ENCODE measurements at regions not wholly inside any gene's neighbourhood (a gene's known extent, or its start where the extent isn't known, plus 50 kb on each side); places are given as distances from the start of the nearest gene placed in this dataset.

DNA sequence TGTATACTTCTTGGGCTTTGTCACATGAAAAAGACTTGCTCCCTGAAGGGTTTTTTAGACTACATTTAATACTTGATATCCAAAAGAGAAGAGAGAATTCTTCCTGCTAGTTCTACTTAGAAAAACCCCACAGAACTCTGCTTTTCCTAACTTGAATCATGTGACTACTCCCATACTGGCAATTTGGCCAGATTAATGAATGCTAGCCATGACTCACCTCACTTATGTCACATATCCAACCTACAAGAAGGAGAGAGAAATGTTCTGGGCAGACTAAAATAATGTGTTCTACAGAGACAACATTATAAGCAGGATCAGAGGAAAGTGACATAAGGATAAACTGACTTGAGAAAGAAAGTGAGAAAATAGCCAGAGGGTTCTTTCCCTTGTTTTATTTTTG is 249.3 kb upstream of the GULP1 start:
- Histone ChIP-seq H3K9me3 (ENCODE audit: control insufficient read depth, low read length) (no peaks in the 10 kb centered on the region), H3K36me3 (ENCODE audit: control insufficient read depth, insufficient read depth, low read length) (no peaks in the 10 kb centered on the region), H3K4me3 (ENCODE audit: extremely low read depth, insufficient read depth, low read length, poor library complexity, severe bottlenecking) (no peak overlapping the region)

DNA sequence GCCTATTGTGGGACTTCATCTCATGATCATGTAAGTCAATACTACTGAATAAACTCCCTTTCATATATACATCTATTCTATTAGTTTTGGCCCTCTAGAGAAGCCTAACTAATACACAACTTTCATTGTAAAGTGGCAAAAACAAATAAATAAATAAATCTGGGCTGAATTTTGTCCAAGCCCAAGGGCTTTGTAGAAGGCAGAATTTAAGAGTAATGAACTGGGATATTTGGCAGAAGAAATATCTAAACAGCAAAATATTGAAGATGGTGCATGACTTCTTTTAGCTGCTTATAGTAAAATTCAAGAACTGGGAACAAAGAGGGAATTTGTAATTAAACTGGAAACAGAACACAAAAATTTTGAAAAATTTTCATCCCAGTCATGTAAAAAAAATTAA is 246.7 kb upstream of the GULP1 start:
- Histone ChIP-seq H3K36me3 (ENCODE audit: control insufficient read depth, insufficient read depth, low read length) (no peaks in the 10 kb centered on the region), H3K4me1 (ENCODE audit: control insufficient read depth, insufficient read depth, low read length, poor library complexity, severe bottlenecking) (no peaks in the 10 kb centered on the region), H3K27ac (ENCODE audit: low read depth, low read length, severe bottlenecking) (no peak overlapping the region), H3K4me3 (ENCODE audit: extremely low read depth, insufficient read depth, low read length, poor library complexity, severe bottlenecking) (no peak overlapping the region), H3K9me3 (ENCODE audit: control insufficient read depth, low read length) (no peaks in the 10 kb centered on the region)

More for the DNA sequence above, 249.3 kb upstream of the GULP1 start:
- no peak overlapping the region for H3K27ac ChIP-seq (ENCODE audit: low read depth, low read length, severe bottlenecking)
- no peaks in the 10 kb centered on the region for H3K4me1 ChIP-seq (ENCODE audit: control insufficient read depth, insufficient read depth, low read length, poor library complexity, severe bottlenecking)

DNA sequence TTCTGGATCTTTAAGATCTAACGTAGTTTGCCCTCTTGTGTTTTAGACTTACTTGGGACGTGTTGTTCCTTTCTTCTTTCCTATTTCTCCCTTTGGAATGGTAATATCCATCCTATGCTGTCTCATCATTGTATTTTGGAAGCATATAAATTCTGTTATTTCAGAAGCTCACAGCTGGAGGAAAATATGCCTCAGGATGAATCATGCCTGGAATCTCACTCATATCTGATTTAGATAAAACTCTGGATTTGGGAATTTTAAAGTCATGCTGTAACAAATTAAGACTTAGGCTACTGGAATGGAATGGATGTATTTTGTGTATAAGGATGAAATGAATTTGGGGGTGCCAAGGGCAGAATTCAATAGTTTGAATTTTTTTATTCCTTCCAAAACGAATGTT is 245.2 kb upstream of the GULP1 start:
- H3K36me3 ChIP-seq (ENCODE audit: control insufficient read depth, insufficient read depth, low read length) = no peaks in the 10 kb centered on the region
- no peaks in the 10 kb centered on the region for H3K9me3 ChIP-seq (ENCODE audit: control insufficient read depth, low read length)
- 100% methylated on average over 1 of the region's 3 CpGs for WGBS, 2 experiments (ENCODE audit: insufficient coverage in 2 of 2)
- peaks cover 2% of the 10 kb centered on the region for H3K4me1 ChIP-seq (ENCODE audit: control insufficient read depth, insufficient read depth, low read length, poor library complexity, severe bottlenecking)
- H3K4me3 ChIP-seq (ENCODE audit: extremely low read depth, insufficient read depth, low read length, poor library complexity, severe bottlenecking) = no peak overlapping the region
- H3K27ac ChIP-seq (ENCODE audit: low read depth, low read length, severe bottlenecking) = no peak overlapping the region

DNA sequence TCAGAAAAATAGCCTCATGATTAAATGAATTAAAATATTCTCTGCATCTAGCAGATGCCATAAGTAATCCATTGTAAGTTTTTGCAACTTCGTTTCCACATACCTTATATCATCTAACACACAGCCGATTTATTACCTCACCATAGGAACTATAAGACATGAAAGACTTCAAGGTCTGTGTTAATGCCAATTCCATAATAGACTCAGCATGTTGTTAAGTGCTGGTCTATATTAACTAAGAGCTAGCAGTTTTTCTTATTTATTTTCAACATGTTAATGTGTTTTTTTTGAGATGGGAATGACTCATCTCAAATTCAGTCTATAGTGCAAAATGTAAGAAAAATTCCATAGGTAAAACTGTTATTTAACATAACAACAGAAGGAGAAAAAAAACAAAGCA is 243.9 kb upstream of the GULP1 start:
- Histone ChIP-seq H3K27ac (ENCODE audit: low read depth, low read length, severe bottlenecking) (no peak overlapping the region), H3K36me3 (ENCODE audit: control insufficient read depth, insufficient read depth, low read length) (no peaks in the 10 kb centered on the region), H3K9me3 (ENCODE audit: control insufficient read depth, low read length) (no peaks in the 10 kb centered on the region), H3K4me1 (ENCODE audit: control insufficient read depth, insufficient read depth, low read length, poor library complexity, severe bottlenecking) (peaks cover 2% of the 10 kb centered on the region), H3K4me3 (ENCODE audit: extremely low read depth, insufficient read depth, low read length, poor library complexity, severe bottlenecking) (no peak overlapping the region)
- no CpG with 5 or more reads among the region's 2 CpGs for WGBS, 2 experiments (ENCODE audit: insufficient coverage in 2 of 2)

DNA sequence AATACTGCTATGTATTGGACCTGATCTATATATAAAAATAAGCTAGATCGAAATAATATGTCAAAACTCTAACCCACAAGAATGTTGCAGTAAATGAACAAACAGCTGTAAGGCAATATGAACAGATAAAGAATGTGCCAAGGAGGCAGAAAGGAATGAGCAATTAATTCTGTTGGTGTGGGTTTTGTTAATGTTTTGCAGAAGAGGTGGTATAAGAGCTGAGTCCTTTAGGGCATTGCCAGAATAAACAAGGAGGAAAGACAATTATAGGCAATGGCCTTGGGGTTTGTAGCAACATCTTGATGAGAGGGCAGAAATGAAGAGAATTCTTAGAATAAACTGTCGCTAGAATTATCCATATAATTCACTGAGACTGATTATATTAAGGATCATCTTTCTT is 240.9 kb upstream of the GULP1 start:
- Histone ChIP-seq H3K9me3 (ENCODE audit: control insufficient read depth, low read length) (no peaks in the 10 kb centered on the region), H3K4me3 (ENCODE audit: extremely low read depth, insufficient read depth, low read length, poor library complexity, severe bottlenecking) (no peak overlapping the region), H3K4me1 (ENCODE audit: control insufficient read depth, insufficient read depth, low read length, poor library complexity, severe bottlenecking) (peaks cover 2% of the 10 kb centered on the region), H3K36me3 (ENCODE audit: control insufficient read depth, insufficient read depth, low read length) (no peaks in the 10 kb centered on the region), H3K27ac (ENCODE audit: low read depth, low read length, severe bottlenecking) (no peak overlapping the region)
- WGBS, 2 experiments (ENCODE audit: insufficient coverage in 2 of 2) = no CpG with 5 or more reads among the region's 2 CpGs

DNA sequence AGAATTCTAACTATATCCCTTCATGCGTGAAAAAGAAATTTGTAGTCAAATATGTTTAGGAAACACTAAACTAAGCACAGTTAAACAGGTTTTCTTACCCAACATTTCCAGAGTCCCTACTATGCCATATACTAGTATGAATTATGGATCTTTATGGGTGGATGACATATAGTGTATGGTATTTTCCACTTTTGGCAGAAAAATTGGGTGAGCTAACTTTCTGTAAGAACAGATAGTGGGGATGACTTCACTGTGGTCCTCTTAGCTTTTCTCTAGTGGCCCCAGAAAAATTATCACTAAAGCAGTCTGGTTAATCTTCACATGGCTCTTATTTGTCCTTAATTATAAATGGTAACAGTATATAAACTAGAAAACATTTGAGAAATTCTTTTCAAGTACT is 240.0 kb upstream of the GULP1 start:
- Histone ChIP-seq H3K27ac (ENCODE audit: low read depth, low read length, severe bottlenecking) (no peak overlapping the region), H3K9me3 (ENCODE audit: control insufficient read depth, low read length) (no peaks in the 10 kb centered on the region), H3K4me3 (ENCODE audit: extremely low read depth, insufficient read depth, low read length, poor library complexity, severe bottlenecking) (no peak overlapping the region), H3K4me1 (ENCODE audit: control insufficient read depth, insufficient read depth, low read length, poor library complexity, severe bottlenecking) (peaks cover 2% of the 10 kb centered on the region), H3K36me3 (ENCODE audit: control insufficient read depth, insufficient read depth, low read length) (no peaks in the 10 kb centered on the region)
- WGBS, 2 experiments (ENCODE audit: insufficient coverage in 2 of 2) = no CpG with 5 or more reads among the region's 1 CpG

DNA sequence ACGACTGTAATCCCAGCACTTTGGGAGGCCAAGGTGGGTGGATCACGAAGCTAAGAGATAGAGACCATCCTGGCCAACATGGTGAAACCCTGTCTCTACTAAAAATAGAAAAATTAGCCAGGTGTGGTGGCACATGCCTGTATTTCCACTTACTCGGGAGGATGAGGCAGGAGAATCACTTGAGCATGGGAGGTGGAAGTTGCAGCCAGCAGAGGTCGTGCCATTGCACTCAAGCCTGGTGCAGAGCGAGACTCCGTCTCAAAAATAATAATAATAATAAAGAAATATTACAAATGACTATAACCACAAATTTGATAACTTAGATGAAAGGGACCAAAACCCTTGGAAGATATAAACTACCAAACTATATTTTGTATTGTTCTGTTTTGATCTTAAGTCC is 226.3 kb upstream of the GULP1 start:
- H3K27ac ChIP-seq (ENCODE audit: low read depth, low read length, severe bottlenecking) = no peak overlapping the region
- H3K4me3 ChIP-seq (ENCODE audit: extremely low read depth, insufficient read depth, low read length, poor library complexity, severe bottlenecking) = no peak overlapping the region
- WGBS, 2 experiments (ENCODE audit: insufficient coverage in 2 of 2) = 73 to 94% methylated on average over 2 to 3 of the region's 6 CpGs
- no peaks in the 10 kb centered on the region for H3K9me3 ChIP-seq (ENCODE audit: control insufficient read depth, low read length)
- H3K36me3 ChIP-seq (ENCODE audit: control insufficient read depth, insufficient read depth, low read length) = no peaks in the 10 kb centered on the region
- no peaks in the 10 kb centered on the region for H3K4me1 ChIP-seq (ENCODE audit: control insufficient read depth, insufficient read depth, low read length, poor library complexity, severe bottlenecking)

DNA sequence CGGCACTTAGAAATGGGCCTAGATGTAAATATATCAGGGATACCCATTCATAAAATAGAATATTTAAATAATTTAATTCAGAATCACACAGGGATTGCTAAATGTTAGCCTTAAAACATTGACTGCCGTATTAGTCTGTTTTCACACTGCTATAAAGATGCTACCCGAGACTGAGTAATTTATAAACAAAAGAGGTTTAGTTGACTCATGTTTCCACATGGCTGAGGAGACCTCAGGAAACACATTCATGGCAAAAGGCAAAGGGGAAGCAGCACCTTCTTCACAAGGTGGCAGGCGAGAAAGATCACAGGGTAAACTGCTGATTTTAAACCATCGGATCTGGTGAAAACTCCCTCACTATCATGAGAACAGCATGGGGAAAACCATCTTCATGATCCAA is 223.6 kb upstream of the GULP1 start:
- WGBS, 2 experiments (ENCODE audit: insufficient coverage in 2 of 2) = 40 to 43% methylated on average over 1 to 3 of the region's 5 CpGs
- Histone ChIP-seq H3K36me3 (ENCODE audit: control insufficient read depth, insufficient read depth, low read length) (no peaks in the 10 kb centered on the region), H3K27ac (ENCODE audit: low read depth, low read length, severe bottlenecking) (no peak overlapping the region), H3K4me3 (ENCODE audit: extremely low read depth, insufficient read depth, low read length, poor library complexity, severe bottlenecking) (no peak overlapping the region), H3K4me1 (ENCODE audit: control insufficient read depth, insufficient read depth, low read length, poor library complexity, severe bottlenecking) (no peaks in the 10 kb centered on the region), H3K9me3 (ENCODE audit: control insufficient read depth, low read length) (no peaks in the 10 kb centered on the region)

DNA sequence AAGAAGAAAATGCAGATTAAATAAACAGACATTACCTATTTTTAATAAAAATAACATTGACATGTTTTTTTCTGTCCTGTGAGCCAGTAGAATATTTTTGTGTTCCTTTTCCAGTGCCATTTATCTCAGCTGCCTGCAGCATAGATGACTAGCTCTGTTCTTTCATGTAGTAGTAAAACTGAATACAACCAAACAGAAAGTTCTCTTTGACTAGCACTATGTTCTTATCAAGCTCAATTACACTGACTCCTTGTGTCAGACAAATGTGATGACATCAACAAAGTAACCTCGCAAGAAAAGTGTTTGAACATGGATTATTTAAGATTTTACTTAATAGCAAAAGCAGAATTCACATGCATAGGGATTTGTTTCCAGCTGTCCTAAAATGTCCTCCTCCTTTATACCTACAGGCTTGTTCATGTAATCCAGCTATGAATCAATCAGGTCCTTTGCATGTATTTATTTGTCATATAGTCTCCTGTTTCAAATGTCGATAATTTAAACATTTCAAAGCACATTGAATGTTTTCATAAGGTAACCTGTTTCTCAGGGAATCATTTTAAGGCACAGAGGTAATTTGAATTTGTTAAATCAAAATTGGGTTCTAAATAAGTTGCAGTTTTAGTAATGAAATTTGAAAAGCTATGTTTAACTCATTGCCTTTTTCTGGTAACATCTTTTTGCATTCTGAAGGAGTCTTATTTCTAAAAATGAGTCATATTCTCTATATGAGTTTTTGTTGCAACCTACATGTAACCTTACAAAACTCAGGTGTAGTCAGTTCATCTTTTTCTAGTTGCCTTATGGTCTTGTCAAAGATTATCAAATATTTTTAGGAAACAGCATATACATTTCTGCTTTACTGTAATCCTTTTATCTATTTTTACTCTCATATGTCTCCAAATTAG is 215.3 kb upstream of the GULP1 start:
- Histone ChIP-seq H3K27ac (ENCODE audit: low read depth, low read length, severe bottlenecking) (no peak overlapping the region), H3K36me3 (ENCODE audit: control insufficient read depth, insufficient read depth, low read length) (no peaks in the 10 kb centered on the region), H3K9me3 (ENCODE audit: control insufficient read depth, low read length) (no peaks in the 10 kb centered on the region), H3K4me1 (ENCODE audit: control insufficient read depth, insufficient read depth, low read length, poor library complexity, severe bottlenecking) (no peaks in the 10 kb centered on the region), H3K4me3 (ENCODE audit: extremely low read depth, insufficient read depth, low read length, poor library complexity, severe bottlenecking) (no peak overlapping the region)
- 100% methylated on average over 1 of the region's 2 CpGs; no CpG with 5 or more reads in 1 of the 2 experiments for WGBS, 2 experiments (ENCODE audit: insufficient coverage in 2 of 2)

DNA sequence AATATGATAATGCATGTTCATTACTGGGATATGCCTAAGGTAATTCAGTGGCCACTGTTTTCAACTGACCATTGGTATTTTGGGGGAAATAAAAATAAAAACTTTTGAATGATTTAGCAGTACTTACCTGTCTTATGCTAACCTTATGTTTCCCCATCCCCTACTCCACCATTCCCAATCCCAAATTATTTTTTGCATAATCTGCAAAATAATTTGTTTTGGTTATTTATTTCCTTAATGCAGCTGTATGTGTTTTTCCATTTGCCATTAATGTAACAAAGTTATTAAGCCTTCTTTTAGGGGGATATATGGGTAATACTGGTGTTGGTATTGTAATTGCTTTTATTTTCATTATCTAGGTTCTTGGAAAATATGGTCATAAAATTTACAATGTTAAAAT is 213.9 kb upstream of the GULP1 start:
- H3K27ac ChIP-seq (ENCODE audit: low read depth, low read length, severe bottlenecking) = no peak overlapping the region
- H3K4me3 ChIP-seq (ENCODE audit: extremely low read depth, insufficient read depth, low read length, poor library complexity, severe bottlenecking) = no peak overlapping the region
- no peaks in the 10 kb centered on the region for H3K36me3 ChIP-seq (ENCODE audit: control insufficient read depth, insufficient read depth, low read length)
- H3K9me3 ChIP-seq (ENCODE audit: control insufficient read depth, low read length) = no peaks in the 10 kb centered on the region
- no peaks in the 10 kb centered on the region for H3K4me1 ChIP-seq (ENCODE audit: control insufficient read depth, insufficient read depth, low read length, poor library complexity, severe bottlenecking)

DNA sequence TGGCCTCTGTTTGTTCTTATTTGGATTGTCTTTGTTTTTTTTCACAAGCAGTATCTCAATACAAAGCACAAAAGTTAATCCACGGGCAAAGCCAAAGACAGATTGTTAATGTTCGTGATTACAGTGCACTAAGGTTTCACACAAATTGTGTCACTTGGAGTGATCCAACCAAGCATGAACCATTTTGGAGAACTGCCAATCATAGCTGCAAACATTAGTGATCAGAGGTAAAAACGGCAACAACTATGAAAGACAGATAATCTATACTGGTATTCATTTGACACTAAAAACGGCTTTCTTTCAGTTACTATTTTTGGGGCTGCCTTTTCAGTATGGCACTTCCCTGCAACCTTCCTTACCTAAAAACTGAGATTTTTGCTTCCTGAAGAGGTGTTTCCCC is 213.1 kb upstream of the GULP1 start:
- H3K9me3 ChIP-seq (ENCODE audit: control insufficient read depth, low read length) = no peaks in the 10 kb centered on the region
- H3K36me3 ChIP-seq (ENCODE audit: control insufficient read depth, insufficient read depth, low read length) = no peaks in the 10 kb centered on the region
- H3K27ac ChIP-seq (ENCODE audit: low read depth, low read length, severe bottlenecking) = no peak overlapping the region
- no peak overlapping the region for H3K4me3 ChIP-seq (ENCODE audit: extremely low read depth, insufficient read depth, low read length, poor library complexity, severe bottlenecking)
- no peaks in the 10 kb centered on the region for H3K4me1 ChIP-seq (ENCODE audit: control insufficient read depth, insufficient read depth, low read length, poor library complexity, severe bottlenecking)
- 93 to 100% methylated on average over 2 to 3 of the region's 4 CpGs for WGBS, 2 experiments (ENCODE audit: insufficient coverage in 2 of 2)

All from mesodermal cell (in vitro differentiated cells).